AML-193 (cell line): ENCODE measurements at regions not wholly inside any gene's neighbourhood (a gene's known extent, or its start where the extent isn't known, plus 50 kb on each side); places are given as distances from the start of the nearest gene placed in this dataset.

Experiments used
- DNase-seq, 2 experiments: peaks; one replicate each; lab custom pipeline; 2025; lab: John Stamatoyannopoulos, UW

- DNase-seq: no peak
Observed at GRCh38 chr5:59959330-59959729, 65.8 kb upstream of the PDE4D start.

- DNase-seq: no peak
Observed at GRCh38 chr5:59956130-59956783, 62.7 kb upstream of the PDE4D start.

GRCh38 chr5:59955241-59955640 is 61.7 kb upstream of the PDE4D start:
- DNase-seq: no peak

GRCh38 chr5:59943452-59944113 is 50.1 kb upstream of the PDE4D start:
- no peak for DNase-seq
